ENCODE measurements at regions not wholly inside any gene's neighbourhood (a gene's known extent, or its start where the extent isn't known, plus 50 kb on each side); places are given as distances from the start of the nearest gene placed in this dataset.

GRCh38 chr13:63048653-63049052, 1633.0 kb upstream of the PCDH20 start:
- Histone ChIP-seq H3K79me2 (ENCODE audit: control insufficient read depth, insufficient read depth, low read length) (no peaks in the 10 kb centered on the region), H2BK120ac (ENCODE audit: low read depth, low read length) (no peak overlapping the region), H2BK15ac (replicated peaks; ENCODE audit: low read depth) (no peak overlapping the region), H3K27ac (ENCODE audit: low read depth, low read length) (no peak overlapping the region), H4K5ac (ENCODE audit: low read length) (no peak overlapping the region), H3K23ac (ENCODE audit: low read length) (no peak overlapping the region), H3K56ac (ENCODE audit: low read length) (no peak overlapping the region), H3K9ac (ENCODE audit: low read length) (no peak overlapping the region), H3K4me1 (ENCODE audit: control insufficient read depth, low read depth, low read length) (no peaks in the 10 kb centered on the region), H3K4me2 (ENCODE audit: low read length) (no peak overlapping the region), H3K18ac (ENCODE audit: low read length) (no peak overlapping the region), H3K36me3 (ENCODE audit: control insufficient read depth, insufficient read depth, low read length) (no peaks in the 10 kb centered on the region), H3K27me3 (ENCODE audit: insufficient read depth, low read length, poor library complexity) (no peaks in the 10 kb centered on the region), H2AK5ac (ENCODE audit: low read length) (no peak overlapping the region), H4K8ac (ENCODE audit: low read depth, low read length) (no peak overlapping the region), H3K4me3 (ENCODE audit: low read length) (no peak overlapping the region), H2BK5ac (ENCODE audit: low read length) (no peak overlapping the region), H3K4ac (ENCODE audit: low read depth, low read length) (no peak overlapping the region), H3K79me1 (ENCODE audit: low read length) (no peaks in the 10 kb centered on the region)
- DNase-seq = no peak

- H3K23ac ChIP-seq (ENCODE audit: low read length) = no peak overlapping the region
- no peak overlapping the region for H4K8ac ChIP-seq (ENCODE audit: low read depth, low read length)
- H3K4ac ChIP-seq (ENCODE audit: low read depth, low read length) = no peak overlapping the region
- H3K18ac ChIP-seq (ENCODE audit: low read length) = no peak overlapping the region
- H3K9ac ChIP-seq (ENCODE audit: low read length) = no peak overlapping the region
- H2BK5ac ChIP-seq (ENCODE audit: low read length) = no peak overlapping the region
- no peaks in the 10 kb centered on the region for H3K27me3 ChIP-seq (ENCODE audit: insufficient read depth, low read length, poor library complexity)
- no peak for DNase-seq
- H3K79me1 ChIP-seq (ENCODE audit: low read length) = no peaks in the 10 kb centered on the region
- no peak overlapping the region for H3K56ac ChIP-seq (ENCODE audit: low read length)
- H2BK120ac ChIP-seq (ENCODE audit: low read depth, low read length) = no peak overlapping the region
- H3K36me3 ChIP-seq (ENCODE audit: control insufficient read depth, insufficient read depth, low read length) = no peaks in the 10 kb centered on the region
- whole genome bisulfite sequencing (ENCODE audit: extremely low coverage, insufficient coverage, low lambda C conversion rate) = 100% methylated on average over 1 of the region's 6 CpGs
- H3K27ac ChIP-seq (ENCODE audit: low read depth, low read length) = no peak overlapping the region
- no peak overlapping the region for H2BK15ac ChIP-seq (replicated peaks; ENCODE audit: low read depth)
- no peaks in the 10 kb centered on the region for H3K4me1 ChIP-seq (ENCODE audit: control insufficient read depth, low read depth, low read length)
- H3K79me2 ChIP-seq (ENCODE audit: control insufficient read depth, insufficient read depth, low read length) = no peaks in the 10 kb centered on the region
- no peak overlapping the region for H3K4me3 ChIP-seq (ENCODE audit: low read length)
- no peak overlapping the region for H3K4me2 ChIP-seq (ENCODE audit: low read length)
- H4K5ac ChIP-seq (ENCODE audit: low read length) = no peak overlapping the region
- H2AK5ac ChIP-seq (ENCODE audit: low read length) = no peak overlapping the region
These were observed 1629.1 kb upstream of the PCDH20 start for GRCh38 chr13:63044589-63045313.

GRCh38 chr13:63042686-63043085, 1627.0 kb upstream of the PCDH20 start:
- Histone ChIP-seq H3K36me3 (ENCODE audit: control insufficient read depth, insufficient read depth, low read length) (no peaks in the 10 kb centered on the region), H2AK5ac (ENCODE audit: low read length) (no peak overlapping the region), H3K23ac (ENCODE audit: low read length) (no peak overlapping the region), H3K79me1 (ENCODE audit: low read length) (no peaks in the 10 kb centered on the region), H3K4me2 (ENCODE audit: low read length) (no peak overlapping the region), H3K18ac (ENCODE audit: low read length) (no peak overlapping the region), H3K4me3 (ENCODE audit: low read length) (no peak overlapping the region), H3K27ac (ENCODE audit: low read depth, low read length) (no peak overlapping the region), H3K56ac (ENCODE audit: low read length) (no peak overlapping the region), H2BK120ac (ENCODE audit: low read depth, low read length) (no peak overlapping the region), H3K27me3 (ENCODE audit: insufficient read depth, low read length, poor library complexity) (no peaks in the 10 kb centered on the region), H2BK5ac (ENCODE audit: low read length) (no peak overlapping the region), H2BK15ac (replicated peaks; ENCODE audit: low read depth) (no peak overlapping the region), H3K4ac (ENCODE audit: low read depth, low read length) (no peak overlapping the region), H3K79me2 (ENCODE audit: control insufficient read depth, insufficient read depth, low read length) (no peaks in the 10 kb centered on the region), H3K4me1 (ENCODE audit: control insufficient read depth, low read depth, low read length) (no peaks in the 10 kb centered on the region), H4K5ac (ENCODE audit: low read length) (no peak overlapping the region), H4K8ac (ENCODE audit: low read depth, low read length) (no peak overlapping the region), H3K9ac (ENCODE audit: low read length) (no peak overlapping the region)
- DNase-seq = no peak
- no CpG with 5 or more reads among the region's 2 CpGs for WGBS (ENCODE audit: extremely low coverage, insufficient coverage, low lambda C conversion rate)

GRCh38 chr13:63041640-63042414, 1626.2 kb upstream of the PCDH20 start:
- no peak for DNase-seq
- Histone ChIP-seq H4K5ac (ENCODE audit: low read length) (no peak overlapping the region), H3K56ac (ENCODE audit: low read length) (no peak overlapping the region), H3K36me3 (ENCODE audit: control insufficient read depth, insufficient read depth, low read length) (no peaks in the 10 kb centered on the region), H3K4me1 (ENCODE audit: control insufficient read depth, low read depth, low read length) (no peaks in the 10 kb centered on the region), H3K27ac (ENCODE audit: low read depth, low read length) (no peak overlapping the region), H4K8ac (ENCODE audit: low read depth, low read length) (no peak overlapping the region), H2AK5ac (ENCODE audit: low read length) (no peak overlapping the region), H2BK15ac (replicated peaks; ENCODE audit: low read depth) (no peak overlapping the region), H3K18ac (ENCODE audit: low read length) (no peak overlapping the region), H3K4ac (ENCODE audit: low read depth, low read length) (no peak overlapping the region), H2BK5ac (ENCODE audit: low read length) (no peak overlapping the region), H3K79me2 (ENCODE audit: control insufficient read depth, insufficient read depth, low read length) (no peaks in the 10 kb centered on the region), H3K4me3 (ENCODE audit: low read length) (no peak overlapping the region), H3K23ac (ENCODE audit: low read length) (no peak overlapping the region), H2BK120ac (ENCODE audit: low read depth, low read length) (no peak overlapping the region), H3K9ac (ENCODE audit: low read length) (no peak overlapping the region), H3K4me2 (ENCODE audit: low read length) (no peak overlapping the region), H3K27me3 (ENCODE audit: insufficient read depth, low read length, poor library complexity) (no peaks in the 10 kb centered on the region), H3K79me1 (ENCODE audit: low read length) (no peaks in the 10 kb centered on the region)
- no CpG with 5 or more reads among the region's 4 CpGs for WGBS (ENCODE audit: extremely low coverage, insufficient coverage, low lambda C conversion rate)

GRCh38 chr13:63026285-63026797, 1610.7 kb upstream of the PCDH20 start:
- Histone ChIP-seq H2BK120ac (ENCODE audit: low read depth, low read length) (no peak overlapping the region), H3K79me2 (ENCODE audit: control insufficient read depth, insufficient read depth, low read length) (no peaks in the 10 kb centered on the region), H4K5ac (ENCODE audit: low read length) (no peak overlapping the region), H3K27me3 (ENCODE audit: insufficient read depth, low read length, poor library complexity) (no peaks in the 10 kb centered on the region), H3K79me1 (ENCODE audit: low read length) (no peaks in the 10 kb centered on the region), H3K4me2 (ENCODE audit: low read length) (no peak overlapping the region), H3K4me1 (ENCODE audit: control insufficient read depth, low read depth, low read length) (no peaks in the 10 kb centered on the region), H3K4ac (ENCODE audit: low read depth, low read length) (no peak overlapping the region), H3K56ac (ENCODE audit: low read length) (no peak overlapping the region), H2AK5ac (ENCODE audit: low read length) (no peak overlapping the region), H3K9ac (ENCODE audit: low read length) (no peak overlapping the region), H3K23ac (ENCODE audit: low read length) (no peak overlapping the region), H3K4me3 (ENCODE audit: low read length) (no peak overlapping the region), H3K18ac (ENCODE audit: low read length) (no peak overlapping the region), H2BK5ac (ENCODE audit: low read length) (no peak overlapping the region), H3K27ac (ENCODE audit: low read depth, low read length) (no peak overlapping the region), H3K36me3 (ENCODE audit: control insufficient read depth, insufficient read depth, low read length) (no peaks in the 10 kb centered on the region), H4K8ac (ENCODE audit: low read depth, low read length) (no peak overlapping the region), H2BK15ac (replicated peaks; ENCODE audit: low read depth) (no peak overlapping the region)
- 100% methylated on average over 1 of the region's 3 CpGs for WGBS (ENCODE audit: extremely low coverage, insufficient coverage, low lambda C conversion rate)
- no peak for DNase-seq
